H9 (cell line): ENCODE measurements at regions not wholly inside any gene's neighbourhood (a gene's known extent, or its start where the extent isn't known, plus 50 kb on each side); places are given as distances from the start of the nearest gene placed in this dataset.

Source experiments
- DNase-seq: peaks from one replicate; pipeline ENCODE4 v3.0.0-alpha.2; 2017
- H2AFZ ChIP-seq: one replicate; pipeline ENCODE4 v1.6.1; 2013; ENCODE audit warnings: mild to moderate bottlenecking, low read length, control low read depth, moderate library complexity
- H2AK5ac ChIP-seq: 2 replicates; pipeline ENCODE4 v1.6.1; 2013; ENCODE audit warnings: low read length, control low read depth, mixed read lengths; ENCODE audit not compliant: insufficient read length
- H2BK120ac ChIP-seq: one replicate; pipeline ENCODE4 v1.6.1; 2013; ENCODE audit warnings: low read depth, mild to moderate bottlenecking, low read length, control low read depth, inconsistent platforms; ENCODE audit not compliant: poor library complexity, severe bottlenecking
- H2BK12ac ChIP-seq: 2 replicates; pipeline ENCODE4 v1.6.1; 2013; ENCODE audit warnings: low read length, control low read depth, mixed read lengths, low read depth; ENCODE audit not compliant: insufficient read length
- H2BK15ac ChIP-seq: 2 replicates; pipeline ENCODE4 v1.6.1; 2013; ENCODE audit warnings: low read depth, low read length, control low read depth
- H2BK20ac ChIP-seq: one replicate; pipeline ENCODE4 v1.6.1; 2013; ENCODE audit warnings: low read depth, mild to moderate bottlenecking, low read length, control low read depth, inconsistent platforms; ENCODE audit not compliant: poor library complexity, severe bottlenecking
- H2BK5ac ChIP-seq: 2 replicates; pipeline ENCODE4 v1.6.1; 2013; ENCODE audit warnings: low read length, control low read depth, mixed read lengths; ENCODE audit not compliant: insufficient read length
- H3K14ac ChIP-seq: 2 replicates; pipeline ENCODE4 v1.6.1; 2013; ENCODE audit warnings: low read length, control low read depth; ENCODE audit not compliant: insufficient read depth
- H3K18ac ChIP-seq: 2 replicates; pipeline ENCODE4 v1.6.1; 2013; ENCODE audit warnings: low read depth, mild to moderate bottlenecking, mixed read lengths, low read length, control low read depth; ENCODE audit not compliant: insufficient read length
- H3K23ac ChIP-seq: 2 replicates; pipeline ENCODE4 v1.6.1; 2013; ENCODE audit warnings: low read length, control low read depth, mixed read lengths, low read depth; ENCODE audit not compliant: insufficient read length
- H3K23me2 ChIP-seq: 2 replicates; pipeline ENCODE4 v1.6.1; 2013; ENCODE audit warnings: low read depth, mild to moderate bottlenecking, mixed read lengths, low read length, control low read depth; ENCODE audit not compliant: insufficient read length, poor library complexity, severe bottlenecking
- H3K27ac ChIP-seq: 2 replicates; pipeline ENCODE4 v1.5.1; 2013; ENCODE audit warnings: low read length, control low read depth, mixed read lengths, low read depth; ENCODE audit not compliant: insufficient read length
- H3K27me3 ChIP-seq: 2 replicates; pipeline ENCODE4 v1.6.1; 2013; ENCODE audit warnings: low read length, control low read depth, inconsistent platforms; ENCODE audit not compliant: insufficient read depth
- H3K4ac ChIP-seq: 2 replicates; pipeline ENCODE4 v1.6.1; 2013; ENCODE audit warnings: low read depth, mild to moderate bottlenecking, control low read depth, inconsistent platforms, low read length, moderate library complexity
- H3K4me1 ChIP-seq: 2 replicates; pipeline ENCODE4 v1.6.1; 2013; ENCODE audit warnings: low read length, control low read depth, inconsistent platforms; ENCODE audit not compliant: insufficient read depth
- H3K4me2 ChIP-seq: 2 replicates; pipeline ENCODE4 v1.6.1; 2013; ENCODE audit warnings: low read length, control low read depth, mixed read lengths; ENCODE audit not compliant: insufficient read length, insufficient read depth
- H3K56ac ChIP-seq: 2 replicates; pipeline ENCODE4 v1.6.1; 2013; ENCODE audit warnings: low read depth, mild to moderate bottlenecking, mixed read lengths, low read length, control low read depth; ENCODE audit not compliant: insufficient read length
- H3K79me1 ChIP-seq: 2 replicates; pipeline ENCODE4 v1.6.1; 2013; ENCODE audit warnings: low read depth, mild to moderate bottlenecking, moderate library complexity, low read length, control low read depth, inconsistent platforms; ENCODE audit not compliant: insufficient read depth, poor library complexity, severe bottlenecking
- H3K79me2 ChIP-seq: 2 replicates; pipeline ENCODE4 v1.6.1; 2013; ENCODE audit warnings: low read length, control low read depth, inconsistent platforms; ENCODE audit not compliant: insufficient read depth
- H3K9ac ChIP-seq: 2 replicates; pipeline ENCODE4 v1.6.1; 2013; ENCODE audit warnings: low read length, control low read depth, mixed read lengths; ENCODE audit not compliant: insufficient read length; ENCODE audit errors: extremely low read depth
- H3K9me3 ChIP-seq: one replicate; pipeline ENCODE4 v1.6.1; 2013; ENCODE audit warnings: low read depth, low read length, inconsistent platforms; ENCODE audit not compliant: control insufficient read depth
- H3T11ph ChIP-seq: one replicate; pipeline ENCODE4 v1.6.1; 2013; ENCODE audit warnings: mild to moderate bottlenecking, low read length, control low read depth, inconsistent platforms
- H4K20me1 ChIP-seq: one replicate; pipeline ENCODE4 v1.6.1; 2013; ENCODE audit not compliant: control insufficient read depth, insufficient read length, insufficient read depth
- H4K5ac ChIP-seq: 2 replicates; pipeline ENCODE4 v1.6.1; 2013; ENCODE audit warnings: low read depth, mild to moderate bottlenecking, mixed read lengths, low read length, control low read depth; ENCODE audit not compliant: insufficient read length
- H4K8ac ChIP-seq: replicated peaks from 2 replicates; pipeline ENCODE4 v1.6.1; 2013; ENCODE audit warnings: low read length, control low read depth, mixed read lengths, low read depth; ENCODE audit not compliant: insufficient read length
- H4K91ac ChIP-seq: 2 replicates; pipeline ENCODE4 v1.6.1; 2013; ENCODE audit warnings: low read depth, mild to moderate bottlenecking, moderate library complexity, mixed read lengths, low read length, control low read depth; ENCODE audit not compliant: insufficient read length
- H3K27ac Mint-ChIP-seq, 3 experiments: 2 replicates in 2 of 3; 3 replicates in 1 of 3; pipeline ENCODE4 v1.8.0; 2020 to 2021; ENCODE audit warnings: mixed read lengths in 3 of 3, mild to moderate bottlenecking in 1 of 3, moderate library complexity in 1 of 3
- H3K27me3 Mint-ChIP-seq: 2 replicates; pipeline ENCODE4 v1.8.0; 2021; ENCODE audit warnings: low read depth, mild to moderate bottlenecking, moderate library complexity, mixed read lengths
- H3K36me3 Mint-ChIP-seq, 3 experiments: 2 replicates in 2 of 3; 3 replicates in 1 of 3; pipeline ENCODE4 v1.8.0; 2020 to 2021; ENCODE audit warnings: low read depth in 3 of 3, mixed read lengths in 3 of 3; ENCODE audit not compliant: insufficient read depth in 1 of 3
- H3K4me1 Mint-ChIP-seq, 2 experiments: 2 replicates each; pipeline ENCODE4 v1.8.0; 2020; ENCODE audit warnings: mixed read lengths in 2 of 2
- H3K4me3 Mint-ChIP-seq, 2 experiments: 2 replicates in 1 of 2; 3 replicates in 1 of 2; pipeline ENCODE4 v1.8.0; 2020 to 2021; ENCODE audit warnings: mild to moderate bottlenecking in 2 of 2, mixed read lengths in 2 of 2, moderate library complexity in 1 of 2
- H3K9me3 Mint-ChIP-seq, 2 experiments: 2 replicates in 1 of 2; 3 replicates in 1 of 2; pipeline ENCODE4 v1.8.0; 2020; ENCODE audit warnings: mild to moderate bottlenecking in 2 of 2, mixed read lengths in 2 of 2, moderate library complexity in 1 of 2
- CTCF ChIP-seq: fragments of 200-600 bp; sonication (generic); conservative IDR thresholded peaks from 3 replicates; pipeline ENCODE4 v1.8.0; 2021; ENCODE audit warnings: antibody characterized with exemption, mild to moderate bottlenecking
- WGBS: extraction: QIAGEN DNeasy Blood & Tissue Kit; methylation state at CpG from one replicate; pipeline ENCODE4 v1.1.7; 2013; ENCODE audit warnings: missing lambda C conversion rate, low lambda C conversion rate, mixed read lengths; ENCODE audit not compliant: insufficient read length; ENCODE audit errors: extremely low coverage; 5-methylcytosine and 5-hydroxymethylcytosine counted together

- H3K18ac ChIP-seq = no peak overlapping the region
- no peaks in the 10 kb centered on the region for H3K9me3 ChIP-seq
- H3K14ac ChIP-seq = no peak overlapping the region
- WGBS = no CpG with 5 or more reads among the region's 5 CpGs
- H2BK20ac ChIP-seq = no peak overlapping the region
- 0 out of 4 replicates have a peak, but pooled peaks cover 0 to 2% of the 10 kb centered on the region in 2 experiments for H3K4me1 Mint-ChIP-seq
- H4K20me1 ChIP-seq = no peaks in the 10 kb centered on the region
- no peak overlapping the region for H3K9ac ChIP-seq
- H3K27me3 ChIP-seq = no peaks in the 10 kb centered on the region
- no peak overlapping the region for H4K91ac ChIP-seq
- no peak overlapping the region for H2AK5ac ChIP-seq
- H3T11ph ChIP-seq = no peak overlapping the region
- H3K56ac ChIP-seq = no peak overlapping the region
- H3K9me3 Mint-ChIP-seq = no peaks in the 10 kb centered on the region
- H2BK15ac ChIP-seq = no peak overlapping the region
- H3K4me2 ChIP-seq = no peak overlapping the region
- H3K36me3 Mint-ChIP-seq = no peaks in the 10 kb centered on the region
- H4K8ac ChIP-seq = no peak overlapping the region
- H2BK120ac ChIP-seq = no peak overlapping the region
- H2AFZ ChIP-seq = no peak overlapping the region
- TF ChIP-seq CTCF = no peak
- H3K27ac ChIP-seq = no peak overlapping the region
- H2BK12ac ChIP-seq = no peak overlapping the region
- H3K27me3 Mint-ChIP-seq = peaks cover 22% of the 10 kb centered on the region
- no peak overlapping the region for H3K4me3 Mint-ChIP-seq
- no peak overlapping the region for H3K23ac ChIP-seq
- DNase-seq = no peak
- no peaks in the 10 kb centered on the region for H3K4me1 ChIP-seq
- H3K4ac ChIP-seq = no peak overlapping the region
- H2BK5ac ChIP-seq = no peak overlapping the region
- no peaks in the 10 kb centered on the region for H3K79me1 ChIP-seq
- H4K5ac ChIP-seq = no peak overlapping the region
- no peaks in the 10 kb centered on the region for H3K79me2 ChIP-seq
- no peaks in the 10 kb centered on the region for H3K23me2 ChIP-seq
- H3K27ac Mint-ChIP-seq = no peak overlapping the region
Observed at GRCh38 chr7:35520810-35521625, 173.9 kb downstream of the HERPUD2 start.
